ENCODE measurements at regions not wholly inside any gene's neighbourhood (a gene's known extent, or its start where the extent isn't known, plus 50 kb on each side); places are given as distances from the start of the nearest gene placed in this dataset.

GRCh38 chr1:86285796-86286195 is 110.3 kb downstream of the ODF2L start:
- H3K36me3 ChIP-seq = no peaks in the 10 kb centered on the region
- no peaks in the 10 kb centered on the region for H3K9me3 ChIP-seq
- intact Hi-C loops (cut with DNase I; ENCODE audit: low total_unique reads) (no loop called here), in situ Hi-C loops (cut with MboI; ENCODE audit: low sequenced_read_pairs in 4 of 4) (no loop called here)
- no peak for DNase-seq
- no peaks in the 10 kb centered on the region for H3K4me1 ChIP-seq
- H3K4me3 ChIP-seq = no peak overlapping the region
- H3K27ac ChIP-seq = no peak overlapping the region
- TF ChIP-seq CTCF (IDR thresholded peaks at IDR 0.05 in 4 of 5, conservative IDR thresholded peaks at IDR 0.05 in 1 of 5) (no peak), POLR2A (IDR thresholded peaks at IDR 0.05) (no peak)
- no peaks in the 10 kb centered on the region for H3K27me3 ChIP-seq
- ATAC-seq = no peak

DNA sequence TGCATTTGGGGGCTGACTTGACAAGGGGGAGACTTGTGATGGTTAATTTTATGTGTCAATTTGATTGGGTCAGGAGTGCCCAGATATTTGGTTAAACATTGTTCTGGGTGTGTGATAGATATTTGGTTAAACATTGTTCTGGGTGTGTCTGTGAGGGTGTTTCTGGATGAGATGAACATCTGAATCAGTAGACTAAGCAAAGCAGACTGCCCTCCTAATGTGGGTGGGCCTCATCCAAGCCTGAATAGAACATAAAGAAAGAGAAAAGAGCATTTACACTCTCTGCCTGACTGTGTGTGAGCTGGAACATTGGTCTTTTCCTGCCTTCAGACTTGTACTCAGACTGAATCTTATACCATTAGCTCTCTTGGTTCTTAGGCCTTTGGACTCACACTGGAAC is 113.5 kb downstream of the ODF2L start:
- no peaks in the 10 kb centered on the region for H3K4me1 ChIP-seq
- H3K9me3 ChIP-seq = no peaks in the 10 kb centered on the region
- H3K4me3 ChIP-seq = no peak overlapping the region
- DNase-seq (no peak), ATAC-seq (no peak)
- H3K36me3 ChIP-seq = no peaks in the 10 kb centered on the region
- no peaks in the 10 kb centered on the region for H3K27me3 ChIP-seq
- H3K27ac ChIP-seq = no peak overlapping the region
- intact Hi-C loops (cut with DNase I; ENCODE audit: low total_unique reads) = no loop called here
- TF ChIP-seq CTCF (IDR thresholded peaks at IDR 0.05 in 4 of 5, conservative IDR thresholded peaks at IDR 0.05 in 1 of 5) = no peak
- no peak for TF ChIP-seq POLR2A (IDR thresholded peaks at IDR 0.05)
- in situ Hi-C loops (cut with MboI; ENCODE audit: low sequenced_read_pairs in 4 of 4) = no loop called here

DNA sequence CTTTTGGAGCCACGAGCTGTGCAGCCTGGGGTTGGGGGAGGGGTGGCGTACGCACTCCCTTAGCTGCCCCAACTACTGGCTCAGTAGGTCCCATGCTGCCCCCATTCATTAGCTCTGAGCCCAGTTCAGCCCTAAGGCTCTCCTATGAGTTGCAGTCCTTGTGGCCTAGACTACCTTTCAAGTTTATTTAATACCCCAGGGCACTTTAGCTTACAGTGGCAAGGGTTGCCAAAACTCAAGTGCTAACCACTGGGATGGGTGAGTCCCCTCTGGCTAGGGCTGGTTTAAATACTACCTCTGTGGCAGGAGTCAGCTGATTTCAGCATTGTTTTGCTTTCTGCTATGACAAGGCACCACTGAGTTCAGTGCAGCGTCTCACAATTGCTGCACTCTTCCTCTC is 118.2 kb downstream of the ODF2L start:
- H3K27me3 ChIP-seq = no peaks in the 10 kb centered on the region
- H3K4me3 ChIP-seq = no peak overlapping the region
- H3K36me3 ChIP-seq = no peaks in the 10 kb centered on the region
- intact Hi-C loops (cut with DNase I; ENCODE audit: low total_unique reads) = no loop called here
- H3K4me1 ChIP-seq = no peaks in the 10 kb centered on the region
- no peak for DNase-seq
- TF ChIP-seq CTCF (IDR thresholded peaks at IDR 0.05 in 4 of 5, conservative IDR thresholded peaks at IDR 0.05 in 1 of 5) = no peak
- no peak for TF ChIP-seq POLR2A (IDR thresholded peaks at IDR 0.05)
- in situ Hi-C loops (cut with MboI; ENCODE audit: low sequenced_read_pairs in 4 of 4) = no loop called here
- H3K27ac ChIP-seq = no peak overlapping the region
- H3K9me3 ChIP-seq = no peaks in the 10 kb centered on the region
- no peak for ATAC-seq

- no peak overlapping the region for H3K27ac ChIP-seq
- no peaks in the 10 kb centered on the region for H3K9me3 ChIP-seq
- in situ Hi-C loops (cut with MboI; ENCODE audit: low sequenced_read_pairs in 4 of 4) = no loop called here
- H3K4me3 ChIP-seq = no peak overlapping the region
- TF ChIP-seq CTCF (IDR thresholded peaks at IDR 0.05 in 4 of 5, conservative IDR thresholded peaks at IDR 0.05 in 1 of 5) (no peak), POLR2A (IDR thresholded peaks at IDR 0.05) (no peak)
- ATAC-seq = no peak
- no peaks in the 10 kb centered on the region for H3K4me1 ChIP-seq
- intact Hi-C loops (cut with DNase I; ENCODE audit: low total_unique reads) = no loop called here
- H3K27me3 ChIP-seq = no peaks in the 10 kb centered on the region
- no peak for DNase-seq
- no peaks in the 10 kb centered on the region for H3K36me3 ChIP-seq
Observed at GRCh38 chr1:86273066-86273465, 116.5 kb upstream of the COL24A1 start.

DNA sequence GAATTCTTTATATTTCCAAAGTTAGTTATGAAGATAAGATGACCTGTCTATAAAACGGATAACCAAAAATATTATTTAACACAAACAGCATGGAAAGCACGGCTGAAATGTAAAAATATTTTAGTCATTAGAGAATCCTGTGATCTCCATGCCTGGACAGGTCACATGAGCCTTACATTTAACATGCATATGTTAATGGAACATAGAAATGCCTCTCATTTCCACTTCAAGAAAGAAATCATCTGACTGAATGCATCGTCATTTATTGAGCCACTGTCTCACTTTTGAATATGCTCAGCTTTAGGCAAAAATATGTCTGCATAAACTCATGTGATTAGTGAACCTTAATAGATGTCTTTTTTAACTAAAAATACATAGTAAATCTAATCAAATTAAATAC is 115.5 kb upstream of the COL24A1 start:
- intact Hi-C loops (cut with DNase I; ENCODE audit: low total_unique reads) = no loop called here
- Histone ChIP-seq H3K4me1 (no peaks in the 10 kb centered on the region), H3K27ac (no peak overlapping the region), H3K4me3 (no peak overlapping the region), H3K27me3 (no peaks in the 10 kb centered on the region), H3K36me3 (no peaks in the 10 kb centered on the region), H3K9me3 (no peaks in the 10 kb centered on the region)
- DNase-seq = no peak
- in situ Hi-C loops (cut with MboI; ENCODE audit: low sequenced_read_pairs in 4 of 4) = no loop called here
- TF ChIP-seq POLR2A (IDR thresholded peaks at IDR 0.05) (no peak), CTCF (IDR thresholded peaks at IDR 0.05 in 4 of 5, conservative IDR thresholded peaks at IDR 0.05 in 1 of 5) (no peak)
- ATAC-seq = no peak

All from gastrocnemius medialis (tissue), 4 donors.